Activated CD8-positive, alpha-beta memory T cell treated with anti-CD3 and anti-CD28 coated beads, Interleukin-2, amount 50 U/mL, for 4 hours (primary cell): ENCODE measurements at regions not wholly inside any gene's neighbourhood (a gene's known extent, or its start where the extent isn't known, plus 50 kb on each side); places are given as distances from the start of the nearest gene placed in this dataset.
A peak's percentile ranks its signal among the peaks of the same experiment; 100 is the strongest.
"Not testable (repeated sequence)": the region's sequence is repeated elsewhere in the genome, so short reads cannot be mapped to it uniquely, and the experiment has no call there.

Source experiments
- DNase-seq: peaks from one replicate; pipeline ENCODE4 v3.0.0-alpha.2; 2020

DNA sequence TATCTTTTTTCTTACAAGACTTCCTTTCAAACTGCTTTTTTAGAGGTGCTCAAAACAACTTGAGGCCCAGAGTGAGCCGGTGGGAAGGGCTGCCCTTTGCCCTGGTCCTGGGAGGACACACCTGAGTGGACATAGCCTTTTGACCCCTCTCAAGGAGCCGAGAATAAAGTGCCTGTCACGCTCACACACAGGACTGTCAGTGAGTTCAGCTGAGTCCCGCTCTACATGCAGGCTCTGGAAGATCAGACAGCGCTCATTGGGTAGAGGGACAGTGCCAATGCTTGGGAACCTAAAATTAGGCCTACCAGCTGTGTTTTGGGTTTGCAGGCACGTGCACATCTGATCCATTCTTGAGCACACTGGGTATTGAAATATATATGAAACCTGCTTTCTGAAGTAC, 387.8 kb downstream of the CD83 start:
- no peak for DNase-seq

DNA sequence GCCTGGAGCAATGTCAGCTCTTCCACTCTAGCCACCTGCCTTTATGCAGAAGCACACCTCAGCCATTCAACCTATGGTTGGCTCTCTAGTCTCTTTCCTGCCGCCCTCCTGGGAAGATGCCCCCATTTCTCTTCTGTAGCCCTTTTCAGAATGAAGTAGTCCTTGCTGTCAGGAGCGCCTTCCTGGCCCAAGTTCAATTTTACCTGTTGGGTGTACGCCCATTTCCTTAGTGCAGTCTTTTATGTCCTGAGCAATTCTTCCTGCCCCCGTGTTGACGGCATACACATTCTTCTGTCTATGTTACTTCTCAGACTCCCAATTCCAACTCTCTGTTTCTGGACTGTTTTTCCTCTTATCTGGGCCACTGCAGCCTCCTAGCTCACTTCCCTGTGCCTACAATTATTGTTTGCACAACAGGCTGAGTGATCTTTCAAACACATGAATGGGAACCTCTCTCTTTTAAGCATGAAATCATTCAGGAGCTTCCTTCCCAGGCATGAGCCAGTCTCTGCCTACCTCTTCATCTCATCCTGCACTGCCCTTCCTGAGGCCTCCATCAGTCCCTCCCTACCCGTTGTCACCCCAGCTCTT, 389.2 kb downstream of the CD83 start:
- DNase-seq, result no peak

DNA sequence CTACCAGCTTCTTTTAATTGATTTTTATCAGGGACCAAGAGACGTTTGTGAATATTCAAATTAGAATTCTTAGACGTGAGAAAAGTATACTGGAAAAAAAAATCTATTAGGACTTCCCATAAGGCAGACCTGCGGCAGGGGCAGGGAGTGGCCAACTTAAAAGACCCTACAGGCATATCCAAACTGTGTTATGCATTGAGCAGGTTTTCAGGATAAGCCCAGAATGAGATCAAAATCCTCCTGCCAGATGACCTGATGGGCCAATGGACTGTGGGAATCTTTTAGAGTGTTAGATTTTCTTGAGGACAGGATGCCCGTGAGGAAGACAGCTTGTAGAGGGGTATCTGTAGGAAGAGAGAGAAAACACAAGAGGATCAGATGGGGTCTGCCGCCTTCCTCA, 391.5 kb downstream of the CD83 start:
- DNase-seq, result no peak

DNA sequence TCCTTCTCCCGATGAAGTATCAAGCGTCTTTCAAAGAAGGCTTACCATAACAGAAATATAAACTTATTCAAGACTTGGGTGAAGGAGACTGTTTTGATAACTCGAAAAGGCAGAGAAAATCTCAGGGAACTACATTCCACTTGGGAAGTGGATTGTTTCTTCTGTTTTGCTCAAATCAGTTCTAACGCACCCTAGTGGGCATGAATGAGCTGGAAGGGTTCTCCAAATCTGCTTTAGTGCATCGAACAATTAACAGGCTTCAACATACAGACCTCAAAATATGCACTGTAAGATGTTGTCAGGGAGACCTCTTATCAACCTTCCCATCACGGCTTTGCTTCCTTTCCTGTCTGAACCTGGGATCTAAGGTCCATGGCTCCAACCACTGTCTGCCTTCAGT, 392.5 kb downstream of the CD83 start:
- no peak for DNase-seq

DNA sequence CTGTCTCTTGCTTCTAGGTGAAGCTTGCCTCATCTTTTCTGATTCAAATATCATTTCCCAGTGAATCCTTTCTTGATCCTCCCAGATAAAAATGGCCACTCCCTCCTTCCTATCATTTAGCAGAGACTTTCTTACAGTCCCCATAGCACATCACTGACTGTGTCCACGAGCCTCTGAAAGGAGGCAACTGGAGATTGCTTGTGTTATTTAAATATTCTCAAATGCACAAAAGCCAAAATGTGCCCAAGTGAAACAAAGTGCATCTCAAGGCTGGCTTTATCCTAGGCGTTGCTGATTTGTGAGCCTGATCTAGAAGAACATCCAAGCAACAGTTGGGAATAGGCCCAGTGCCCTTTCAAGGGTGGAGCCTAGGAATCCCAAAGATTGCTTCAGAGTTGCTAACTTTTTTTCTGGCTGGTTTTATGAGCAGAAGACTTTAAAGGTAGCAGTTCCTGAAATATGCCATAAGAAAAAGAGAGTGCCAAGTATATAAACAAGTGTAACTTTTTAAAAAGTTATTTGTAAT, 393.6 kb downstream of the CD83 start:
- DNase-seq, result no peak

DNA sequence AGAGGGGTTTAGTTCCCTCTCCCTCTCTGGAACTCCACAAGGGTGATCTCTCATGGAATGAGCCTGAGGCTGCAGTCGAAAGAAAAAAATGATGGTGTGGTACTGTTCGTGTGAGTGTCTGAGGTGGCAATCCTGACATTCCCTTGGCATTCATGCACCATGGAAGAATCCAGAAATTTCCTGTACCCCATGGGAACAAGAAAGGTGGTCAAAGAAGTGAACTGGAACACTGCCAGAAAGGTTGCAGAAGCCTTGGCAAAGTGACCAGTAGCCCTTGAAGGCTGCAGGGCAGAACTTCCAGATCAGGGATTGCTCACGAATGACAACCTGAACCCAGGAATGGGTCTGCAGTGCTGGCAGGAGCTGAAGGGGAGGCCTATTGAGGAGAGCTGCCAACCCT, 394.7 kb downstream of the CD83 start:
- DNase-seq, result no peak

DNA sequence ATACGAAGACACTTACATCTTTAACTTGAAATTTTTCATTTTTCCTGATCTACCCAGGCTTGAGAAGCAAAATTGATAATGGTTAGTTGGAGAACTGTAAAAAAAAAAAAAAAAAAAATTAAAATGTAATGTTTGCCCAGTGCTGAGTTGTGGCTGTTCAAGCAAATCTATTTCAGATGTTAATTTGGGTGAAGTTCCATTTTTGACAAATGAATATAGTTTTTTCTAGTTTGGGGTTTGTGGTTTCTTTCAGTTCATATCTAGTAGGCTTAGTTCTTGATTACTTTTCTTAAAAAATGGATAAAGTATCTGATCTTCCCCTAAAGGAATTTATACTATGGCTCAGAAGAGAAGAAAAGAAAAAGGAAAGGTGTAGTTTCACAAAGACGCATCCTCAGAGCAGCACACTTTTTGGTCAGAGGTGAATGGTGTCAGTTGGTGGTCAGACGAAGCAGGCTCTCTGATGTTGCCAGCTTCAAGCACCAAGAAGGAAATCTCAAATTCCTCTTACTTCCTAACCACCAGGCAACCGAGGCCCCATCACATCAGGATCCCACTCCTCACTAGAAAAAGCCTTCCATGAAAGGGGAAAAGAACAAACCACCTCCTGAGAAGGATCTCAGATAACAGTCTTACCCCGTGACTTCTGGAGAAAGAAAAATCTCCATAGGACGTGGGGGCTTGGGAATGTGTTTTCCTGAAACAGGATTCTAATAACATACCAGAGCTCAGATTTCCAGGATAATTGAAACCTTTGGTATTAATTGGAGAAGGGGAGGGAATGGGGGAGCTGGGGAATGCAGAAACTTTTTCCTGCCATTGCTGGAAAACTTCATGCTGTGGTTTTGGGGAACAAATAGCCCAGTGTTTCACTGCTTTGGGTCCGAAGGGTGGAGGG, 396.2 kb downstream of the CD83 start:
- DNase-seq, result no peak

DNA sequence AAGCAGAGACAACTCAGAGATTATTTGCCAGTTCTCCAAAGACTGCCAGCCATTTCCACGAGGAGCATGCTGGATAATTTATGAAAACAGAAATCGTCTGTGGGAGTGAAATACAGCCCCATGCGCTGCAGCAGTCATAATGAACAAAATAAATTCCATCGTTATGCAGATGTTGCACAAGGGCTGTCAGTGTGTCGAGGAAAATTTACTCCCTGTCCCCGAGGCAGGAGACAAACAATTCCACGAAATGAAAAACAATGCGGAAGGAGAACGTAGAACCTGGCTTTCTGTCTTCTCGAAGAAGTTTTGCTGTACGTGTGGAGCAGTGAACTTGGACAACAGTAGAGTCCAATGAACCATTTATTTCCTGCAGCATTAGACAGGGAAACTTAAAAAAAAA, 399.4 kb downstream of the CD83 start:
- no peak for DNase-seq

DNA sequence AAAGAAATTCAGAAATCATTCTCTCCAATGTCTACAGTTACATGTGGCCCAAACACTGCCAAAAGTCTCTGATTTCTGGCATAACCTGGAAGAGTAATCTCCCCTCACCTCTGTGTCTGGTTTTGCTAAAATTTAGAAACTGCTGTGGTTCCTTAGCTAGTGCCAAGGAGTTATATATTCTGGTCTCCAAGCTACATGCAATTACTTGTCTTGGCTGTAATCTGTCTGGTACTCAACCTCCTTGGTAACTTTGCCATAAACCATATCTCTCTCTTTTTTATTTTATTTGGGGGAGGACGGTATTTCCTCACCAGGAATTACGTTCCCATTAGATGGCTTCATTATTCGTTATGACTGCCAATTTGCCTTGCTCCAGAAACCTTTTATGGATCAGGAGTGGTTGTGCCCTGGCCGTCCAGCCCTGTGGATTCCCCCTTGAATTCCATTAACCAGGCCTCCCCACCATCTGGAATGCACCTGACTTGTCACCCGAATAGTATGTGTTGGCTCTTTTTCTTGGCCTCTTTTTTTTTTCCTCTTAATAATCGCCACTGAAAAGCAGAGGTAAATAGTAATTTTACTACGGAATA, 400.0 kb downstream of the CD83 start:
- no peak for DNase-seq

DNA sequence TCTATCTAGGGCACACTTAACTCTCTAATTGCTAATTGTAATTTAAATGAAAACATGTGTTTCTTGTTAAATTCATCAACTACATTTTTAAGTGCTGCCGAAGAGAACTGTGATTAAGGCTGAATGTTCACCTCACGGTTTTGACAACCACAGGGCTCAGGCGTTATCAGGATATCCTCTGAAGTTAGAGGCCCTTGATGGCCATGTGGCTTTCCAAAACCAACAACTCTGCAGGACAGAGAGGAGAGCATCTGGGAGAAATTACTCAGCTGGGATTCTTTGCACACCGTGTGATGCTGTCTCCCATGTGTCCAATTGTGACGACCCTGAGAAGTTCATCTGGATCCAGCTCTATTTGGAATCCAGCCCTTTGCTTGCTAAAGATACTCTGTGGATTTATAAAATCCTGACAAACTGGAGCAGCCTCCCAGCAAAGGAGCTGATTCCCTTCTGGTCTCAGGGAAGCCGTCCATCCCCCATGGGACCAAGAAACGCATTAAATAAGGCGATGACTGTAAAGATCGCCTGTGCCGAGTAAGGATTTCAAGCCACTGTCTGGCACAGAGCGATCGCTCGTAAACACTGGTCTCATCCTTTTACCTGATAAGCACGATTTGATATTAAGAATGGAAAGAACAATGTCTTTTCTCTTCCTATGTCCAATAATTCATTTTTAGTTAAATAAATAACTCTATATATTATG, 401.1 kb downstream of the CD83 start:
- no peak for DNase-seq

DNA sequence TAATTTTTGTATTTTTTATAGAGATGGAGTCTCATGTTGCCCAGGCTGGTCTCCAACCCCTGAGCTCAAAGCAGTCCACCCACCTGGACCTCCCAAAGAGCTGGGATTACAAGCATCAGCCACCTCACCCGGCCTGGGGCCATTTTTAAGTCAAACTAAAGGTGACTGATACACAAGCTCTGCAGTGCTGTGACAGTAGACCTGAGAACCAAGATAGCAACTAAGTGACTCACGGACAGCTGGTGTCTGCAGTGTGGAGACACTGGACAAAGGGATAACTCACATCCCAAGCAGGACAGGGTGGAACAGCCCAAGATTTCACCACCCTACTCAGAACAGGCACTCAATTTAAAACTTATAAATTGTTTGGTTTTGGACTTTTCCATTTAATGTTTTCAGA, 402.5 kb downstream of the CD83 start:
- DNase-seq, result no peak

DNA sequence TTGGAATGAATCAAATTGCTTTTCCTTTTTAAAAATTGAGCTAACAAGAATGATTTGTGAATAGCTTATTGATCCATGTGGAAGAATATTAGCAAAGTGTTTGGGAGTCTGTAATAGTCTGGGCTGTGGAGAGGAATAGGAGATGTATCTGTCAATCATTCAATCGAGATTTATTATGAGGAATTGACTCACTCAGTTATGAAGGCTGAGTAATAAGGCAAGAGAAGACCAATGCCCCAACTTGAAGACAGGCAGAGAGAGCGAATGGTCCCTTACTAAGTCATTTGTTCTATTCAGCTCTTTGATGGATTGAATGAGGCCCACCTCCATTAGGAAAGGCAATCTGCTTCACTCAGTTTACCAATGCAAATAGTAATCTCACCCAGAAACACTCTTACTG, 403.0 kb downstream of the CD83 start:
- DNase-seq, result no peak

DNA sequence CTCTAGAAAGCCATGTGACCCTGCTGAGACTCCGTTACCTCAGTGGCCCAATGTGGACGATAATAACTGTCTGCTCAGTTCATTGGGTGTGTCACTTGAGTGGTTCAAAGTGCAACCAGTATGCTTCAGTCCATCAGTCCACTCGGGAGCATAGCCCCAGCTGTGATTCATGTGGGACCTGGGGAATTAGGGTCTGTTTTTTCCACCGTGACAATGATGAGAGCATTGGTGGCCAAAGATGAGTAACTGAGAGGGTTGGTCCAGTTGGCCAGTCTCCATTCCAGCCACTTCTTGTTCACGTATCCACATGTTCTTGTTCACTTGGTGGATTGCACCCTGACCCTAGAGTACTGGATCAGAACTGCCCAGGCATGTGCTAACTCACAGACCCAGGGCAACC, 403.6 kb downstream of the CD83 start:
- no peak for DNase-seq

DNA sequence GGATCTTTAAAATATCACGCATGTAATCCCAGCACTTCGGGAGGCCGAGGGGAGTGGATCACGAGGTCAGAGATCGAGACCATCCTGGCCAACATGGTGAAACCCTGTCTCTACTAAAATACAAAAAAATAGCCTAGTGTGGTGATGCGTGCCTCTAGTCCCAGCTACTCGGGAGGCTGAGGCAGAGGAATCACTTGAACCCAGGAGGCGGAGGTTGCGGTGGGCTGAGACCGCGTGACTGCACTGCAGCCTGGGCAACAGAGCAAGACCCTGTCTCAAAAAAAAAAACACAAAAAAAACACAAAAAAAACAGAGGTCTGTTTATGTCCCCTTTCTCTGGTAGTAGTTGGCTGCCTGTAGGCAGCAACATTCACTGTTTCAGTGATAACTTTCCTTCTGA, 404.3 kb downstream of the CD83 start:
- not testable (repeated sequence) for DNase-seq

DNA sequence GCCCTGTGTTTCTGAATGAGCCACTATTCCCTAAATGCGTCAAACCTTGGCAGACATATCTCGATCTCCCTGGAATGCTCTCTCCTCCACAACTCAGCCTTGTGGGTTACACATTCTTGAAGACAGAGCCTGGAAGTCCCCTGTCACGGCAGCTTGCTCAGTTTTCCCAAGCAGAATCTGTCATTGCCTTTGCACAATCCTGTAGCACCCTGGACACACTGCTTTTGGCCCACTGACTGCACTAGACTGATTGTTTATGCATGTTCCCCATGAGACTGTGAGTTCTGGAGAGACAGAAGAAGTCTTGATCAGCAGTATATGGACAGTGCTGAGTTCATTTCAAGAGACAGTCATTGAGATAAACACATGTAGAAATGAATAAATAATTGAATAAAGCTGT, 406.7 kb downstream of the CD83 start:
- no peak for DNase-seq

DNA sequence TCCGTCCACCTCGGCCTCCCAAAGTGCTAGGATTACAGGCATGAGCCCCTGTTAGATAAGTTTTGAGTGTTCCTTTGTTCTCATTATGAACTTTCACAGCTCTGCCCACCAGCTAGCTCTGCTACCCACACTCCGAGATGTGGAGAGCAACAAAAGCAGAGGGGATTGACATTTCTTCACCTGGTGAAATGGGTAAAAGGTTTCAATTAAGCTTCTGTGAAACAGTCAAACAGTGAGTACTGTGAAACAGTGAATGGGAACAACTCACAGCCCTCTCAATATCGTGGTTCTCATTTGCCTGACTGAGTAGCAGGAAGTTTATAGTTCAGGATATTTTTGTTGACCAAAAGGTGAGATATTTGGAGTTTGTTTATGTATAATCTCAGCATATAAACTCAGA, 412.8 kb downstream of the CD83 start:
- no peak for DNase-seq

DNA sequence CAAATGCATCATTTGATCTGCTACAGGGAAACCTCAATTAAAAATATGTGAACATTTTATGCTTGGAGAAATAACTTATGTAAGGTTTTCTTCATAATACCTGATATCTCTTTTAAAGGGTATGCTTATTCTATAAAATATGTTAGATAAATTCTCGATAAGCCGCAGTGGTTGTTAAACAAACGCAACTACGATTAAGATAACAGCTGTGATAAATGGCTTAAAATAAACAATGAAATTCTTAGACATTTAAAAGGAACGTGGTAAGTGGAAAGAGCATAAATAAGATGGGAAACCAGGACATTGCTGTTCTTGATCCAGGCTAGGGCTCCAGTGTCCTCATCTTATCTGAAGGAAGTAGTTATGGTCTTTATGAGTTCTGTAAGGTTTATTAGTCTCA, 415.9 kb downstream of the CD83 start:
- DNase-seq, result no peak

DNA sequence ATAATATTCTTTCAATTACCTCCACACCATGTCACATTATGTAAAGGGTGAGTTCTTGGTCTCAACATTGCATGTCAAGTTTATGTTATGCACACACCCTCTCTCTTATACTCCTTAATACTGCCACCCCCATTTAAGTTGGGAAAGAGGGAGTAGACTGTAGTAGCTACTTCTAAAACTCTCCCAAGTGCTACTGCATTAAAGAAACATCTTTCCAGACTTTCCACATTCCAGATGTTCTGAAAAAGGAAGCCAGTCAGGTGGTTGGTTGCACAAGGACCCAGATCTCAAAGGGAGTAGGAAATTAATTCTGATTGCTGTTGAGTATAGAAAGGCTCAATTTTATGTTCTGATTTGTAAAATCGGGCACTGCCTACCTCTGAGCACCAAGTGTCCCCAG, 419.5 kb downstream of the CD83 start:
- DNase-seq, result no peak

DNA sequence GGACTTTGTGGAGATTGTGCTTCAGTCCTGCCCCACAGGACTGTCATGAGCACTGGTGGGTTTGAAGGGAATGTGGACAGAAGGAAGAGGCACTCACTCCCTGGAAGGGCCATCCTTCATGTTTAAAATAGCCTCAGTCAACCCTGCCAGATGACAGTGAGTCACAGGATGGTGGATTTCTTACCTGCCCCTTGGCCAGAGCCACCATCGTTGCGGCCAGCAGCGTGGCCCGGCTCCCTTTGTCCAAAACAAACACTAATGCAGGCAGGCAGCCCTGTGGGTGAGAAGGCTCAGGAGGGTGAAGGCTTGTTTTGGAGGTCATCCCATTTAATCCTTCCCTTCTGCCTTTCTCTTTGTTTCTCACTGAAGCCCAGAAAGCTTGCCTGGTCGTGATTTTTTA, 422.7 kb downstream of the CD83 start:
- no peak for DNase-seq

DNA sequence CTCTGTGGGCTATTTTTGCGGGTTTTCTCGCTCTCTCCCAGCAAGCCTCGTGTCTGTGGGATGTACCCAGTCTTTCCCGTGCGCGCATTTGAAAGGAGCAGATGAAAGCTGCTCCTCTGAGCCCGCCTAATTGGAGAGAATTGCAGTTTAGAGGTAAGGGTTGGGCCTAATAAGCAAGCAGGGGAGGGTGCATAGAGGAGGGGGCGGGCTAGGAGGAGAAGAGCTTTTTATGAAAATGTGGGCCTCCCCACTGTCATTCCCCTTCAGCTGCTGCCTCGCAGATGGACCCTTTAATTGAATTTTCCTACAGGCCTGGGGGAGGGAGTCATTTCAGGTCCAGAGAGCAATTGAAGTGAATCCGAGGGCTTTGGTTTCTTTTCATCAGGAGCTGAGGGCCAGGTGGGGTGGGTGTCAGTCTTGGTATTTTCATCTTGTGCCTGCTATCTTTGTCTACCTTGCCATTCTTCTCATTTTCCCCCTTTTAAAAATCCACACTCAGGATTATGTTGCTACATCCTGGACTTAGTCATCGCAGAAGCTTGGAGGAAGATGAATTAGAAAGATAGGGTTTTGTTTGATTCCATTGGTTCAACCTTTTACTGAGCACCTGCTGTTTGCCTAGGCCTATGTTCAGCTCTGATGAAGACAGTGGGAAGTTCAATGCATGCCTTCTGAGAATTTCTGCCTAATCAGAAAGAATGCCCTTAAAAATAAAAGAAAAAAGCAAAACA, 423.4 kb downstream of the CD83 start:
- DNase-seq, result no peak

DNA sequence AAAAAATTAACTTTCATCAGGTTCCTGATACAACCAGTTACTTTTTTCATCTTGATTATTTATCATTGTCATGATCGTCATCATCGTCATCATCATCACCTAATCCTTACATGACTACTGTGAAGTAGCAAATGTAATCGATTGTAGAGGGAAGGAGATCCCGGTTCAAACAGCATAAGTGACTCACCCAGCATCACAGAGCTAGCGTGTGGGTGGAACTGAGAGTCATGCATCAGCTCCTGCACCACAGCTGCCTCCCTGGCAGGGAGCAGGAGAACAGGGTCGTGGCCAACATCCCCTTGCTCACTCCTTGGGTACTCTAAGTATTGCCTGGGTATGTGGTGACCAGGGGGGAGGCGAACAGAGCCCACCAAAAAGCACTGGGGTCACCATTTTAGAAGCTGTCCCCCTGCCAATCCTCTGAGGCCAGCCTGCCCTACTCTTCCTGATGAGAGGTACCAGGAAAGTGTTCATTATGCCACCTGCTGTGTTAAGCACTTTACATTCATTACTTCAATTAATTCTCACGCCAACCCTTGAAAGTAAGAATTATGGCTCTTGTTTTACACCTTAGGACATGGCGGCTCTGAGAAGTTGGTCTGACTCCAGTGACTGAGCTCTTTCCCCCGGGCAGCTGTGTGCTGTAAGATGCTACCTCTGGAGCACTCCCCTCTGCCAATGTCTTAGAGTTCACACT, 425.2 kb downstream of the CD83 start:
- DNase-seq, result peak; percentile 64

DNA sequence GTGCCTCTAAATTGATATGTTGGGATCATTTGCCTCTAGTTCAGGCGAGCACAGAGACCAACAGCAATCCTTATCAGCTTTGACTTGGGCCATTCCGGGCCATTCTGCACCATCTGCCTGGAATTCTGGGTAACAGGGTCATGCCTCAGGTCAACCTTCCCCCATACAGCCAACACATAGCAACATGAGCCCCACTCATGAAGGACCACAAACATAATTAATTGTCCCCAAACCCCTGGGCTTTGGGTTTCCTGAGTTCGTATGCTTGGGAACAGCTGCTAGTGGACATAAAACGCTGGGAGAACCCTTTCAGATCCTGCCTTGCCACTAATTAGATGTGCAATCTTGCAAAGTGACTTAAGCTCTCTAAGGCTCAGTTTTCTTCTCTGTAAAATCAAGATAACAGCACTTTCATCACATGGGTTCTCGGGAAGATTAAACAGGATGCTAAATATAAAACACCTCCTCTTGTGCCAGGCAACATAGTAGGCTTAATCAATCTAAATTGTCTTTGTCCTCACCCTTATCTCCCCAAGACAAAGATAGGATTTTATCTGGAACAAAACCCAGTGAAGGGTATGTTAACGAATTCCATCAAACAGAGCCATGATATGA, 426.5 kb downstream of the CD83 start:
- DNase-seq, result no peak
